Stimulated activated CD4-positive, alpha-beta T cell treated with anti-CD3 and anti-CD28 coated beads, Interleukin-1b, Interleukin-23, amount 100 ng/mL, for 4 hours (primary cell): ENCODE measurements at regions not wholly inside any gene's neighbourhood (a gene's known extent, or its start where the extent isn't known, plus 50 kb on each side); places are given as distances from the start of the nearest gene placed in this dataset.
A peak's percentile ranks its signal among the peaks of the same experiment; 100 is the strongest.
"Not testable (repeated sequence)": the region's sequence is repeated elsewhere in the genome, so short reads cannot be mapped to it uniquely, and the experiment has no call there.

ENCODE experiments used
- DNase-seq, 2 donors: peaks; one replicate each; pipeline ENCODE4 v3.0.0-alpha.2; 2020; ENCODE audit warnings: low read depth in 2 of 2

GRCh38 chr2:234374736-234375135, 122.1 kb downstream of the ARL4C start:
- no peak for DNase-seq

- no peak for DNase-seq
Measured at GRCh38 chr2:234374150-234374508, 122.8 kb downstream of the ARL4C start.

GRCh38 chr2:234373481-234374149, 123.3 kb downstream of the ARL4C start:
- no peak for DNase-seq

GRCh38 chr2:234373060-234373459, 123.8 kb downstream of the ARL4C start:
- DNase-seq: no peak

- no peak for DNase-seq
Measured at GRCh38 chr2:234372506-234372905, 124.4 kb downstream of the ARL4C start.

- peak; percentile 25 to 26 for DNase-seq
Measured at GRCh38 chr2:234368861-234369261, 128.0 kb downstream of the ARL4C start.

GRCh38 chr2:234366891-234367290, 130.0 kb downstream of the ARL4C start:
- DNase-seq: no peak

- DNase-seq: no peak
Measured at GRCh38 chr2:234364661-234365060, 132.2 kb downstream of the ARL4C start.

- no peak for DNase-seq
Measured at GRCh38 chr2:234363647-234364294, 133.1 kb downstream of the ARL4C start.

- no peak for DNase-seq
Measured at GRCh38 chr2:234363011-234363487, 133.8 kb downstream of the ARL4C start.

GRCh38 chr2:234360313-234360975, 136.4 kb downstream of the ARL4C start:
- not testable (repeated sequence) for DNase-seq

GRCh38 chr2:234357666-234358065, 139.2 kb downstream of the ARL4C start:
- no peak for DNase-seq

GRCh38 chr2:234355808-234356365, 141.0 kb downstream of the ARL4C start:
- no peak for DNase-seq

GRCh38 chr2:234355021-234355720, 141.7 kb downstream of the ARL4C start:
- no peak for DNase-seq

GRCh38 chr2:234352270-234352669, 144.6 kb downstream of the ARL4C start:
- no peak for DNase-seq

GRCh38 chr2:234351866-234352265, 145.0 kb downstream of the ARL4C start:
- DNase-seq: not testable (repeated sequence)

- no peak for DNase-seq
Measured at GRCh38 chr2:234348081-234348480, 148.8 kb downstream of the ARL4C start.

- no peak for DNase-seq
Measured at GRCh38 chr2:234345921-234346320, 151.0 kb downstream of the ARL4C start.

GRCh38 chr2:234344012-234344411, 152.9 kb downstream of the ARL4C start:
- no peak for DNase-seq

GRCh38 chr2:234343372-234343771, 153.5 kb downstream of the ARL4C start:
- no peak for DNase-seq

- no peak for DNase-seq
Measured at GRCh38 chr2:234341306-234341985, 155.4 kb downstream of the ARL4C start.
